ENCODE measurements at regions not wholly inside any gene's neighbourhood (a gene's known extent, or its start where the extent isn't known, plus 50 kb on each side); places are given as distances from the start of the nearest gene placed in this dataset.
A peak's percentile ranks its signal among the peaks of the same experiment; 100 is the strongest.

DNA sequence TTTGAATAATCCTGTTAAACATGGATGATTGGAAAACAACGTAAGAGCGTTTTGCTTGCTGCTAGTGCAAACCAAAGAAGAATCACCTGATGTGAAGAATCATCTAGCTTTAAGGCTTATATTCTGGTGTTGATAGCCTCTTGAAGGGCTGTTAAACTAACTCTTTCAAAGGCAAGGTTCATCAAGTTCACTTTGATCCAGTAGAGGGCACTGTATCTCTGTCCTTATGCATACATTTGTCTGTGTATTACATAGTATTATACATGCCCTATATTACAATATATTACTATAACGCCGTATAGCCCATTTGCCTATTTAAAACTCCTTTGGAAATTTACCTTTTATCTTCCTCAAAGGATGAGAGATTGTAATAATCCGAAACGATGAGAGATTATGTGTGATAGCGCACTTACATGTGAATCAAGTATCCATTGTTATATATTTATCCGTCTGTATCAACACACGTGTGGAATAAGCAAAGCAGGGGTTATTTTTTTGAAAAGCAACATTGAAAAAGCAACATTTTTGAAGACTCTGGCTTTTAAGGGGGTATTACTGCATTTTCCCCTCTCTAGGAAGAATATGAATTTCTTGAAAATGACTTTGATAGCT lies 50.8 kb upstream of the NRN1 start:
- no peak overlapping the region for H3K4me3 ChIP-seq (ENCODE audit: low read depth, low read length)
- H3K36me3 ChIP-seq (ENCODE audit: control insufficient read depth in 2 of 2, insufficient read depth in 1 of 2, low read length in 2 of 2): no peaks in the 10 kb centered on the region
- ChIA-PET POLR2A (no interaction called here), CTCF (interaction anchor here (0.6 to 3.7 kb wide), 20 partner anchors 8 to 885 kb away, joined by 3 to 42 read pairs (median 4); no protein-coding TSS in a partner anchor)
- no peak overlapping the region for H3K27ac ChIP-seq (ENCODE audit: extremely low read depth, low read depth, low read length)
- no peaks in the 10 kb centered on the region for H3K4me1 ChIP-seq (ENCODE audit: control insufficient read depth, insufficient read depth, low read length)
- H3K9me3 ChIP-seq (ENCODE audit: control insufficient read depth, insufficient read depth, low read depth, low read length): no peaks in the 10 kb centered on the region; the same call in 1 of the 2 replicates
- TF ChIP-seq ZNF155 (tag by site-specific recombination; IDR thresholded peaks at IDR 0.05): no peak
- TF ChIP-seq ZNF768 (tag by site-specific recombination; IDR thresholded peaks at IDR 0.05): no peak
- TF ChIP-seq ZNF10 (tag by site-specific recombination; IDR thresholded peaks at IDR 0.05): no peak
- TF ChIP-seq ZNF626 (tag by site-specific recombination; IDR thresholded peaks at IDR 0.05): no peak
- 0 out of 2 replicates have a peak, but pooled peaks have one; percentile 15 for TF ChIP-seq CTCF (tag by site-specific recombination; IDR thresholded peaks at IDR 0.05)
- TF ChIP-seq ZNF585B (tag by site-specific recombination; IDR thresholded peaks at IDR 0.05): no peak
- TF ChIP-seq ZNF600 (tag by site-specific recombination; IDR thresholded peaks at IDR 0.05): no peak
- peak; percentile 52 for TF ChIP-seq ZNF654 (tag by site-specific recombination; IDR thresholded peaks at IDR 0.05; ENCODE audit: low read depth)
- no peak for TF ChIP-seq FEZF1 (tag by site-specific recombination; IDR thresholded peaks at IDR 0.05)
- no peak for TF ChIP-seq OVOL3 (tag by site-specific recombination; IDR thresholded peaks at IDR 0.05)
- no peak for TF ChIP-seq ZNF561 (tag by site-specific recombination; IDR thresholded peaks at IDR 0.05; ENCODE audit: borderline replicate concordance)
- 0 out of 2 replicates have a peak, but pooled peaks have one; percentile 48 for TF ChIP-seq ZNF660 (tag by site-specific recombination; IDR thresholded peaks at IDR 0.05)
- TF ChIP-seq HOXA7 (CRISPR knock-in tag; IDR thresholded peaks at IDR 0.05; ENCODE audit: borderline replicate concordance): no peak
- no peak for TF ChIP-seq PRDM10 (tag by site-specific recombination; IDR thresholded peaks at IDR 0.05)
- TF ChIP-seq ZBTB7A (tag by site-specific recombination; IDR thresholded peaks at IDR 0.05; ENCODE audit: low read depth): no peak
- TF ChIP-seq ZNF433 (tag by site-specific recombination; IDR thresholded peaks at IDR 0.05; ENCODE audit: low read depth): no peak
- no peak for TF ChIP-seq YY2 (tag by site-specific recombination; IDR thresholded peaks at IDR 0.05)

All from HEK293 (cell line).